GM10248 (cell line): ENCODE measurements at regions not wholly inside any gene's neighbourhood (a gene's known extent, or its start where the extent isn't known, plus 50 kb on each side); places are given as distances from the start of the nearest gene placed in this dataset.
"Not testable (repeated sequence)": the region's sequence is repeated elsewhere in the genome, so short reads cannot be mapped to it uniquely, and the experiment has no call there.

Experiments used
- CTCF ChIA-PET: fragments of 300-600 bp; sonication (Branson Sonifier 250); formaldehyde crosslinking; extraction: SDS; loops from one replicate; lab custom pipeline; 2021; ENCODE audit warnings: antibody characterized with exemption; lab: Yijun Ruan, JAX
- POLR2A ChIA-PET: fragments of 350-650 bp; sonication (Branson Sonifier 250); formaldehyde crosslinking; extraction: SDS; loops from one replicate; lab custom pipeline; 2020; ENCODE audit warnings: antibody characterized with exemption; lab: Yijun Ruan, JAX
- DNase-seq: peaks from one replicate; pipeline ENCODE4 v3.0.0; 2012; ENCODE audit errors: extremely low spot score
- CTCF ChIP-seq: IDR thresholded peaks from 2 replicates; pipeline ENCODE4 v1.5.1; 2012; ENCODE audit warnings: mild to moderate bottlenecking, low read depth; ENCODE audit errors: extremely low read depth, missing control alignments, control extremely low read depth

DNA sequence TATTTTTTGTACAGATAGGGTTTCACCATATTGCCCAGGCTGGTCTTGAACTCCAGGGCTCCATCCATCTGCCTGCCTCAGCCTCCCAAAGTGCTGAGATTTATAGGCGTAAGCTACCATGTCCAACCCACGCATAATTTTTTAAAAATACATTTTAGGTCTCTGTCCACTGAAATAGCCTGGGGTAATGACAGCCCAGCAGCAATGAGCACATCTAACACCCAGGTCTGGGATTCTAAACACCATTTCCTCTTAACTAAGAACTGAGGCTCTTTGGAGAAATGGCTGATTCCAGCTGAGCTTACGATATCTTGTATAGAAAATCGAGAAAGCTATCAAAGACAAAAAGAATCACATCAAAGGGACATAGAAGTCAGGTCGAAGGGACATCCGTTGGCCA lies 245.3 kb downstream of the PARN start:
- DNase-seq = no peak
- POLR2A ChIA-PET = no interaction called here
- CTCF ChIA-PET = interaction anchor here (1.4 kb wide), 2 partner anchors 8 to 13 kb away, joined by 4 to 5 read pairs; no protein-coding TSS in a partner anchor
- TF ChIP-seq CTCF = no peak

- CTCF ChIA-PET = interaction anchor here (1.1 to 1.4 kb wide), 2 partner anchors 8 to 10 kb away, joined by 3 to 5 read pairs; no protein-coding TSS in a partner anchor
- POLR2A ChIA-PET, DNase-seq: not testable (repeated sequence)
Observed at GRCh38 chr16:14383844-14384243, 246.2 kb downstream of the PARN start.

DNA sequence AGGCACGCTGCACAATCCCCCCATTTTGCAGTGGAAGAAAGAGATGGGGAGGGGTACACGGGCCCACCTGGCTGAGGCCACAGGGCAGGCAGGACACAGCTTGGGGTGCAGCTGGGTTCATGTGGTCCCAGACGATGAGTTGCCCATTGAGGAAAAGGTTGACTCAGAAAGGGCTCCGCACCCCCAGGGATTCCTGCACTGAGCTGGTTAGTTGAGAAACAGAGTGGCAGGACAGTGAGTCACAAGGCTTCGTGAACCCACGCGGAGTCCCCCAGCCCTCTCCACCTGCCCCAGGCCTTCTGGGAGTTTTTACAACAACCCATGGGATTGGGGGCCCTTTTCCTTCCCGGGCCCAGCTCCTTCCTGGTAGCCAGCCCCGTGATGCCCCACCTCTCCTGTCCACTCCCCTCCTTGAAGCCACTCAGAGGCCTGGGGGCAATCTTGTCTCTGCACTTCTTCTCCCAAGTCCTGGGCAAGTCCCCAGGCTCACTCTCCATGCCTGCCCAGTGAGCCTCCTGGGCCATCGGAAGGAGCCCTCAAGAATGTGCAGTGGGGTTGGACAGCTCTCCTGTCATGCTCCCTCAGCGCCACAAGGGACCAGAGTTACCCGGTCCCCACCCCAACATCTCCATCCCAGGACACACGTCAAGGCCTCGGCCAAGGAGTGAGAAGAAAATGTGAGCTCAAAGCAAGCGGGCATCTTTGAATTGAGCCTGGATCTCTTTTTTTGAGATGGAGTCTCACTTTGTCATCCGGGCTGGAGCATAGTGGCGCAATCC lies 251.2 kb downstream of the PARN start:
- no peak for DNase-seq
- ChIA-PET CTCF (interaction anchor here (1.2 to 1.4 kb wide), 3 partner anchors 10 to 24 kb away, joined by 3 to 5 read pairs (median 3); no protein-coding TSS in a partner anchor), POLR2A (no interaction called here)
- TF ChIP-seq CTCF = no peak

DNA sequence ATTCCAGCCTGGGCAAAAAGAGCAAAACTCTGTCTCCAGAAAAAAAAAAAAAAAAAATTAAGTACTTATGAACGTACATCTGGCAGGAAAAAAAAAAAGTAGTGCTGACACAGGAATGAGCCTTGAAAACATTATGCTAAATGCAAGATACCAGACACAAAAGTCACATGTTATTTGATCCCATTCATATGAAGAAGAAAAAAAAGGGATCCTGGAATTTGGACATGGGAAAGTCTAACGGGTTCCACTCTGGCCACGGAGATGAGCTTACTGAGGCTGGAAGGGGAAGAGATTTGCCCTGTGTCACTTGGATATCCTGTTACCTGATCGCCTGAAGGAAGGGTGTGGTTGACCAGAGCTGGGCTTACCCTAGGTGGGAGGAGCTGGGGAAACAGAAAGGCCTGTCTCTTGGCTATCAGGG lies 251.9 kb downstream of the PARN start:
- ChIA-PET POLR2A (no interaction called here), CTCF (interaction anchor here (1.4 kb wide), 1 partner anchor 10 kb away, joined by 5 read pairs; no protein-coding TSS in a partner anchor)
- TF ChIP-seq CTCF = no peak
- no peak for DNase-seq

DNA sequence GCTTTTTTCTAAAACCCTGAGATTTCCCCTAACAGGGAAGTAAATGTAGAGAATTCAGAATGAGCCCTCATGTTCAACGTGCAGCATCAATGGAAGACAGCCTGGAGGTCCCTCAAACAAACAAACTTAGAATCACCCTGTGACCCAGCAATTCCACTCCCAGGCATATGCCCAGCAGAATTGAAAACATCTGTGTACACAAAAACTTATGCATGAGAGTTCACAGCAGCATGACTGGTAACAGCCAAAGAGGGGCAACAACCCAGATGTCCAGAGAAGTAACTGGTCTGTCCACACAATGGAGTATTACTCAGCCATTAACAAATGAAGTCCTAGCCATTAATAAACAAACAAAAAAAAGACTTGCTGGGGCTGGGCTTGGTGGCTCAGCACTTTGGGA lies 252.7 kb downstream of the PARN start:
- ChIA-PET CTCF (interaction anchor here (1.4 to 1.6 kb wide), 2 partner anchors 9 to 14 kb away, joined by 3 to 5 read pairs; no protein-coding TSS in a partner anchor), POLR2A (no interaction called here)
- DNase-seq = no peak
- no peak for TF ChIP-seq CTCF

DNA sequence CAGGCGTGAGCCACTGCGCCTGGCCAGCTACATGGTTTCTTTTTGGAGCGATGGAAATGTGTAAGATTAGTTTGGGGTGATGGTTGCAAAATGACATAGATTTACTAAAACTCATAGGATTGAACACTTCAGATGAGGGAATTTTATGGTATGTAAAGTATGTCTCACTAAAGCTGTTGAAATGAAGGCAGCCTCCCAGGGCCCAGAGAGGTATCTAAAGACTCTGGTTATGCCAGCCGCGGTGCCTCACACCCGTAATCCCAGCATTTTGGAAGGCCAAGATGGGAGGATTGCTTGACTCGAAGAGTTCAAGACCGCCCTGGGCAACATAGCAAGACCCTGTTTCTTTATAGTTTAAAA lies 254.9 kb downstream of the PARN start:
- no peak for TF ChIP-seq CTCF
- CTCF ChIA-PET = interaction anchor here (1.3 kb wide), 1 partner anchor 13 kb away, joined by 3 read pairs; no protein-coding TSS in a partner anchor
- POLR2A ChIA-PET = no interaction called here
- no peak for DNase-seq
